ENCODE measurements at regions not wholly inside any gene's neighbourhood (a gene's known extent, or its start where the extent isn't known, plus 50 kb on each side); places are given as distances from the start of the nearest gene placed in this dataset.

DNA sequence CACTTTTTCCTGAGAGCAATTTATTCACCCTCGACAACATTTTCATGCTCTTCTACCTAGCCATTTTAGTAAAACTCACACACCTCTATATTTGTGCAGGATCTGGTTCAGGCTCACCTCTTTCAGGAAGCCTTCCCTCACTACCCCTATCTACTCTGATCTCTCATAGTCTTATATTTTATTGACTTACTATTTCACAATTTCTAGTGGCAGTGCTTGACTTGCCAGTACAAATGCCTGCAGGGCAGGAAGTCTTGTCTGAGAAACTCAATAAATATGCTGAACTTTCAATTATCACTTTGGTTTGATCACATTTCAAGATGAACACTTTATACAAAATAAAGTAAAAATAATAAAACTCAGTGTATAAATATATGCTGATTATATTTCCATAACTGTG, 226.8 kb downstream of the CETN3 start:
- TF ChIP-seq POLR2A (IDR thresholded peaks at IDR 0.05), result no peak
- TF ChIP-seq, protein P1, sequence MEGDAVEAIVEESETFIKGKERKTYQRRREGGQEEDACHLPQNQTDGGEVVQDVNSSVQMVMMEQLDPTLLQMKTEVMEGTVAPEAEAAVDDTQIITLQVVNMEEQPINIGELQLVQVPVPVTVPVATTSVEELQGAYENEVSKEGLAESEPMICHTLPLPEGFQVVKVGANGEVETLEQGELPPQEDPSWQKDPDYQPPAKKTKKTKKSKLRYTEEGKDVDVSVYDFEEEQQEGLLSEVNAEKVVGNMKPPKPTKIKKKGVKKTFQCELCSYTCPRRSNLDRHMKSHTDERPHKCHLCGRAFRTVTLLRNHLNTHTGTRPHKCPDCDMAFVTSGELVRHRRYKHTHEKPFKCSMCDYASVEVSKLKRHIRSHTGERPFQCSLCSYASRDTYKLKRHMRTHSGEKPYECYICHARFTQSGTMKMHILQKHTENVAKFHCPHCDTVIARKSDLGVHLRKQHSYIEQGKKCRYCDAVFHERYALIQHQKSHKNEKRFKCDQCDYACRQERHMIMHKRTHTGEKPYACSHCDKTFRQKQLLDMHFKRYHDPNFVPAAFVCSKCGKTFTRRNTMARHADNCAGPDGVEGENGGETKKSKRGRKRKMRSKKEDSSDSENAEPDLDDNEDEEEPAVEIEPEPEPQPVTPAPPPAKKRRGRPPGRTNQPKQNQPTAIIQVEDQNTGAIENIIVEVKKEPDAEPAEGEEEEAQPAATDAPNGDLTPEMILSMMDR (IDR thresholded peaks at IDR 0.05), result no peak
